ENCODE measurements at regions not wholly inside any gene's neighbourhood (a gene's known extent, or its start where the extent isn't known, plus 50 kb on each side); places are given as distances from the start of the nearest gene placed in this dataset.
"Not testable (repeated sequence)": the region's sequence is repeated elsewhere in the genome, so short reads cannot be mapped to it uniquely, and the experiment has no call there.

GRCh38 chrY:7720974-7721373 lies 809.4 kb upstream of the AMELY start:
- peak; percentile 30 for DNase-seq

- DNase-seq: no peak
These were observed 807.7 kb upstream of the AMELY start for GRCh38 chrY:7719271-7719670.

- DNase-seq: no peak
These were observed 807.1 kb upstream of the AMELY start for GRCh38 chrY:7718626-7719025.

- no peak for DNase-seq
These were observed 806.6 kb upstream of the AMELY start for GRCh38 chrY:7718126-7718525.

GRCh38 chrY:7714426-7714825 lies 802.9 kb upstream of the AMELY start:
- no peak for DNase-seq

- not testable (repeated sequence) for DNase-seq
These were observed 802.2 kb upstream of the AMELY start for GRCh38 chrY:7713738-7714137.

- no peak for DNase-seq
These were observed 800.7 kb upstream of the AMELY start for GRCh38 chrY:7712289-7712688.

- peak; percentile 91 for DNase-seq
These were observed 792.1 kb upstream of the AMELY start for GRCh38 chrY:7703578-7704140.

GRCh38 chrY:7702481-7702880 lies 790.9 kb upstream of the AMELY start:
- DNase-seq: no peak

GRCh38 chrY:7701676-7702075 lies 790.1 kb upstream of the AMELY start:
- DNase-seq: no peak

- peak; percentile 86 for DNase-seq
These were observed 786.0 kb upstream of the AMELY start for GRCh38 chrY:7697506-7697905.

- no peak for DNase-seq
These were observed 781.1 kb upstream of the AMELY start for GRCh38 chrY:7692701-7693100.

GRCh38 chrY:7687086-7687485 lies 775.5 kb upstream of the AMELY start:
- DNase-seq: no peak

GRCh38 chrY:7684546-7684945 lies 773.0 kb upstream of the AMELY start:
- DNase-seq: no peak

- no peak for DNase-seq
These were observed 770.8 kb upstream of the AMELY start for GRCh38 chrY:7682386-7682785.

- DNase-seq: no peak
These were observed 769.9 kb upstream of the AMELY start for GRCh38 chrY:7681426-7681825.

GRCh38 chrY:7674465-7674864 lies 762.9 kb upstream of the AMELY start:
- peak; percentile 1 for DNase-seq

GRCh38 chrY:7672796-7673195 lies 761.2 kb upstream of the AMELY start:
- no peak for DNase-seq

- no peak for DNase-seq
These were observed 751.7 kb upstream of the AMELY start for GRCh38 chrY:7663261-7663660.

- no peak for DNase-seq
These were observed 747.5 kb upstream of the AMELY start for GRCh38 chrY:7659047-7659446.

GRCh38 chrY:7656596-7656995 lies 745.0 kb upstream of the AMELY start:
- DNase-seq: no peak

- DNase-seq: no peak
These were observed 743.4 kb upstream of the AMELY start for GRCh38 chrY:7654985-7655384.

GRCh38 chrY:7649866-7650265 lies 738.3 kb upstream of the AMELY start:
- DNase-seq: not testable (repeated sequence)
